ENCODE measurements at regions not wholly inside any gene's neighbourhood (a gene's known extent, or its start where the extent isn't known, plus 50 kb on each side); places are given as distances from the start of the nearest gene placed in this dataset.

GRCh38 chr1:39085174-39085573, 59.0 kb downstream of the NDUFS5 start:
- no peak for TF ChIP-seq CTCF (IDR thresholded peaks at IDR 0.05; ENCODE audit: insufficient read depth, low read length, poor library complexity, severe bottlenecking)
- DNase-seq (ENCODE audit: extremely low read depth, insufficient read length), result no peak
- no peak overlapping the region for H3K4me3 ChIP-seq (replicated peaks; ENCODE audit: low read depth, low read length)
- H3K27me3 ChIP-seq (replicated peaks; ENCODE audit: control insufficient read depth, insufficient read depth, low read length), result peaks cover 3% of the 10 kb centered on the region
- no peaks in the 10 kb centered on the region for H3K36me3 ChIP-seq (ENCODE audit: control insufficient read depth, insufficient read depth, low read length)

GRCh38 chr1:39086386-39086785, 60.2 kb downstream of the NDUFS5 start:
- no peak for DNase-seq (ENCODE audit: extremely low read depth, insufficient read length)
- H3K4me3 ChIP-seq (replicated peaks; ENCODE audit: low read depth, low read length), result no peak overlapping the region
- TF ChIP-seq CTCF (IDR thresholded peaks at IDR 0.05; ENCODE audit: insufficient read depth, low read length, poor library complexity, severe bottlenecking), result no peak

GRCh38 chr1:39086865-39087409, 60.8 kb downstream of the NDUFS5 start:
- H3K27me3 ChIP-seq (replicated peaks; ENCODE audit: control insufficient read depth, insufficient read depth, low read length), result peaks cover 3% of the 10 kb centered on the region
- DNase-seq (ENCODE audit: extremely low read depth, insufficient read length), result no peak
- no peaks in the 10 kb centered on the region for H3K36me3 ChIP-seq (ENCODE audit: control insufficient read depth, insufficient read depth, low read length)
- TF ChIP-seq CTCF (IDR thresholded peaks at IDR 0.05; ENCODE audit: insufficient read depth, low read length, poor library complexity, severe bottlenecking), result no peak
- no peak overlapping the region for H3K4me3 ChIP-seq (replicated peaks; ENCODE audit: low read depth, low read length)

More at GRCh38 chr1:39086386-39086785, 60.2 kb downstream of the NDUFS5 start:
- peaks cover 3% of the 10 kb centered on the region for H3K27me3 ChIP-seq (replicated peaks; ENCODE audit: control insufficient read depth, insufficient read depth, low read length)
- no peaks in the 10 kb centered on the region for H3K36me3 ChIP-seq (ENCODE audit: control insufficient read depth, insufficient read depth, low read length)

- DNase-seq (ENCODE audit: extremely low read depth, insufficient read length), result no peak
- H3K36me3 ChIP-seq (ENCODE audit: control insufficient read depth, insufficient read depth, low read length), result no peaks in the 10 kb centered on the region
- H3K27me3 ChIP-seq (replicated peaks; ENCODE audit: control insufficient read depth, insufficient read depth, low read length), result peaks cover 2% of the 10 kb centered on the region
- TF ChIP-seq CTCF (IDR thresholded peaks at IDR 0.05; ENCODE audit: insufficient read depth, low read length, poor library complexity, severe bottlenecking), result no peak
- no peak overlapping the region for H3K4me3 ChIP-seq (replicated peaks; ENCODE audit: low read depth, low read length)
Observed at GRCh38 chr1:39087435-39087834, 61.3 kb downstream of the NDUFS5 start.

GRCh38 chr1:39088658-39089057, 62.5 kb downstream of the NDUFS5 start:
- Histone ChIP-seq H3K36me3 (ENCODE audit: control insufficient read depth, insufficient read depth, low read length) (no peaks in the 10 kb centered on the region), H3K4me3 (replicated peaks; ENCODE audit: low read depth, low read length) (no peak overlapping the region), H3K27me3 (replicated peaks; ENCODE audit: control insufficient read depth, insufficient read depth, low read length) (no peaks in the 10 kb centered on the region)
- DNase-seq (ENCODE audit: extremely low read depth, insufficient read length), result no peak
- no peak for TF ChIP-seq CTCF (IDR thresholded peaks at IDR 0.05; ENCODE audit: insufficient read depth, low read length, poor library complexity, severe bottlenecking)

All from GM06990 (cell line).